ENCODE measurements at regions not wholly inside any gene's neighbourhood (a gene's known extent, or its start where the extent isn't known, plus 50 kb on each side); places are given as distances from the start of the nearest gene placed in this dataset.
"Not testable (repeated sequence)": the region's sequence is repeated elsewhere in the genome, so short reads cannot be mapped to it uniquely, and the experiment has no call there.

DNA sequence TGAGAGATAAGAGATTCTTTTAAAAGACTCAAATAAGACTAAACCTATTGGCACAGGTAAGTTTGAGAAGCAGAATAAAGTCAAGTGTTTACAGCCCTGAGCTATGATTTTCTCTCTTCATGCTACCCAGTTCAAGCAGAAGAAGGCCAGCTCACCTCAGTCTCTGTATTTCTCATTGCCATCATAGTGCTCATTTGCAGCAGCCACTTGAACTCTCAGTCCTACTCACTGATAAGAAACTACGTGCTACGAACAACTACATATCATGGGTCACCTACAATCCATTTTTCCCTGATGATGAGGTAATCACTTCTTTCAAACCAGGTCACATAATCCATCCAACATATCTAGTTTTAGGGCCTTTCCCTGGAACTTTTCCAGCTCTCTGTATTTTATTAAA, 617.5 kb downstream of the JRKL start (continued):
- TF ChIP-seq, protein P1, sequence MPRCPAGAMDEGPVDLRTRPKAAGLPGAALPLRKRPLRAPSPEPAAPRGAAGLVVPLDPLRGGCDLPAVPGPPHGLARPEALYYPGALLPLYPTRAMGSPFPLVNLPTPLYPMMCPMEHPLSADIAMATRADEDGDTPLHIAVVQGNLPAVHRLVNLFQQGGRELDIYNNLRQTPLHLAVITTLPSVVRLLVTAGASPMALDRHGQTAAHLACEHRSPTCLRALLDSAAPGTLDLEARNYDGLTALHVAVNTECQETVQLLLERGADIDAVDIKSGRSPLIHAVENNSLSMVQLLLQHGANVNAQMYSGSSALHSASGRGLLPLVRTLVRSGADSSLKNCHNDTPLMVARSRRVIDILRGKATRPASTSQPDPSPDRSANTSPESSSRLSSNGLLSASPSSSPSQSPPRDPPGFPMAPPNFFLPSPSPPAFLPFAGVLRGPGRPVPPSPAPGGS (IDR thresholded peaks at IDR 0.05): no peak
- TF ChIP-seq RNF2 (IDR thresholded peaks at IDR 0.05; ENCODE audit: borderline replicate concordance, low read depth): no peak
- TF ChIP-seq, protein P2, sequence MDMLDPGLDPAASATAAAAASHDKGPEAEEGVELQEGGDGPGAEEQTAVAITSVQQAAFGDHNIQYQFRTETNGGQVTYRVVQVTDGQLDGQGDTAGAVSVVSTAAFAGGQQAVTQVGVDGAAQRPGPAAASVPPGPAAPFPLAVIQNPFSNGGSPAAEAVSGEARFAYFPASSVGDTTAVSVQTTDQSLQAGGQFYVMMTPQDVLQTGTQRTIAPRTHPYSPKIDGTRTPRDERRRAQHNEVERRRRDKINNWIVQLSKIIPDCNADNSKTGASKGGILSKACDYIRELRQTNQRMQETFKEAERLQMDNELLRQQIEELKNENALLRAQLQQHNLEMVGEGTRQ (IDR thresholded peaks at IDR 0.05): no peak

DNA sequence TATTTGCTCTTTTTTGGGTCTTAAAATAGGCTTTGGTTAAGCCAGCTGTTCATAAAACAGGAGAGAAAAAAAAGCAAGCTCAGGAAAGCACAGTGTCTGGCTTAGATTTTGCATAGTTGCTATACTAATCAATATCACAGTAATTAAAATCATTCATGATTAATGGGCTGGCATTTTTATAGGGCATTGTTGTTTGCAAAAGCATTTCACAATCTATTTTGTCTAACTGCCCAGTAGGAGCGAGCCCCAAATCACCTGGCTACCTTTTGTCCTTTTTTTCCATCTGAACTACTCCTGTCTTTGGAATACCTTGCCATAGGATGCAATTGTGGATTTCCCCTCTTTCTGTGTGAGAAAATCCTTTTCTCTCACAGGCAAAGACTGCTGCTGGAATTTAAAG, 619.8 kb downstream of the JRKL start:
- ATAC-seq (no peak), FAIRE-seq (no peak), DNase-seq (ENCODE audit: low read depth in 1 of 2, low spot score in 1 of 2) (no peak)
- Histone ChIP-seq H3K4me2 (no peak overlapping the region), H3K4me3 (no peak overlapping the region), H3K27ac (no peak overlapping the region), H3K9me3 (no peaks in the 10 kb centered on the region), H3K4me1 (no peaks in the 10 kb centered on the region)
- TF ChIP-seq KDM5A (IDR thresholded peaks at IDR 0.05) (no peak), HDAC2 (IDR thresholded peaks at IDR 0.05) (no peak), CEBPB (IDR thresholded peaks at IDR 0.05) (no peak), POLR2AphosphoS2 (conservative IDR thresholded peaks at IDR 0.05; ENCODE audit: low read length) (no peak), FOSB (CRISPR knock-in tag; IDR thresholded peaks at IDR 0.05) (no peak), JUN (IDR thresholded peaks at IDR 0.05) (no peak), FOXS1 (CRISPR knock-in tag; IDR thresholded peaks at IDR 0.05) (no peak), RFX5 (IDR thresholded peaks at IDR 0.05) (no peak), HOXB5 (CRISPR knock-in tag; IDR thresholded peaks at IDR 0.05) (no peak), ZFP36 (IDR thresholded peaks at IDR 0.05; ENCODE audit: borderline replicate concordance, partially characterized antibody) (no peak), NR3C1 (IDR thresholded peaks at IDR 0.05) (no peak), RARB (CRISPR knock-in tag; IDR thresholded peaks at IDR 0.05) (no peak), CHD4 (IDR thresholded peaks at IDR 0.05; ENCODE audit: borderline replicate concordance) (no peak)
- TF ChIP-seq, protein P3, sequence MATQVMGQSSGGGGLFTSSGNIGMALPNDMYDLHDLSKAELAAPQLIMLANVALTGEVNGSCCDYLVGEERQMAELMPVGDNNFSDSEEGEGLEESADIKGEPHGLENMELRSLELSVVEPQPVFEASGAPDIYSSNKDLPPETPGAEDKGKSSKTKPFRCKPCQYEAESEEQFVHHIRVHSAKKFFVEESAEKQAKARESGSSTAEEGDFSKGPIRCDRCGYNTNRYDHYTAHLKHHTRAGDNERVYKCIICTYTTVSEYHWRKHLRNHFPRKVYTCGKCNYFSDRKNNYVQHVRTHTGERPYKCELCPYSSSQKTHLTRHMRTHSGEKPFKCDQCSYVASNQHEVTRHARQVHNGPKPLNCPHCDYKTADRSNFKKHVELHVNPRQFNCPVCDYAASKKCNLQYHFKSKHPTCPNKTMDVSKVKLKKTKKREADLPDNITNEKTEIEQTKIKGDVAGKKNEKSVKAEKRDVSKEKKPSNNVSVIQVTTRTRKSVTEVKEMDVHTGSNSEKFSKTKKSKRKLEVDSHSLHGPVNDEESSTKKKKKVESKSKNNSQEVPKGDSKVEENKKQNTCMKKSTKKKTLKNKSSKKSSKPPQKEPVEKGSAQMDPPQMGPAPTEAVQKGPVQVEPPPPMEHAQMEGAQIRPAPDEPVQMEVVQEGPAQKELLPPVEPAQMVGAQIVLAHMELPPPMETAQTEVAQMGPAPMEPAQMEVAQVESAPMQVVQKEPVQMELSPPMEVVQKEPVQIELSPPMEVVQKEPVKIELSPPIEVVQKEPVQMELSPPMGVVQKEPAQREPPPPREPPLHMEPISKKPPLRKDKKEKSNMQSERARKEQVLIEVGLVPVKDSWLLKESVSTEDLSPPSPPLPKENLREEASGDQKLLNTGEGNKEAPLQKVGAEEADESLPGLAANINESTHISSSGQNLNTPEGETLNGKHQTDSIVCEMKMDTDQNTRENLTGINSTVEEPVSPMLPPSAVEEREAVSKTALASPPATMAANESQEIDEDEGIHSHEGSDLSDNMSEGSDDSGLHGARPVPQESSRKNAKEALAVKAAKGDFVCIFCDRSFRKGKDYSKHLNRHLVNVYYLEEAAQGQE (IDR thresholded peaks at IDR 0.05): no peak
- CTCF ChIA-PET: no interaction called here
- POLR2A ChIA-PET: no interaction called here
- WGBS (ENCODE audit: missing lambda C conversion rate): 0% methylated on average over 1 of the region's 1 CpG

DNA sequence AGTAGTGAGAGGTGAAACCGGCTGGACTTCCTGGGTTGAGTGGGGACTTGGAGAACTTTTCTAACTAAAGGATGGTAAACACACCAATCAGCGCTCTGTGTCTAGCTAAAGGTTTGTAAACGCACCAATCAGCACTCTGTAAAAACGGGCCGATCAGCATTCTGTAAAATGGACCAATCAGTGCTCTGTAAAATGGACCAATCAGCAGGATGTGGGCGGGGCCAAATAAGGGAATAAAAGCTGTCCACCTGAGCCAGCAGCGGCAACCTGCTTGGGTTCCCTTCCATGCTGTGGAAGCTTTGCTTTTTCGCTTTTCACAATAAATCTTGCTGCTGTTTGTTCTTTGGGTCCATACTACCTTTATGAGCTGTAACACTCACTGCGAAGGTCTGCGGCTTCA, 621.2 kb downstream of the JRKL start:
- H3K4me1 ChIP-seq; DNase-seq (ENCODE audit: low read depth in 1 of 2, low spot score in 1 of 2); POLR2A ChIA-PET; CTCF ChIA-PET; H3K4me3 ChIP-seq; ATAC-seq; H3K9me3 ChIP-seq; H3K27ac ChIP-seq; FAIRE-seq; H3K4me2 ChIP-seq: not testable (repeated sequence)
- 41% methylated on average over 8 of the region's 10 CpGs for WGBS (ENCODE audit: missing lambda C conversion rate)

DNA sequence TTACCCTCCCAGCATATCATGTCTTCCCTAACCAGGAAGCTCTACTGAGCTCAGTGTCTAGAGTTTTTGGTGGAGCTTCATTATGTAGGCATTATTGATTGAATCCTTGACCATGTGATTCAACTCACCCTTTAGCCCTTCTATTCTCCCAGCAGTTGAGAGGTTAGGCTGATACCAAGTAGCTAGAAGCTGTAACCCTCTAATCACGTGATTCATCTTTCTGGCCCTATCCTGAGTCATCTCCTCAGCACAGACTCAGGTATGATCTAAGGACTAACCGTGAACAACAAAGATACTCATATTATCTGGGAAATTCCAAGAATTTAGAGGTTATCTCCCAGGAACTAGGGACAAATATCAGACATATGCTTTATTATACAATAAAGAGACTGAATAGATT, 625.5 kb downstream of the JRKL start:
- no peak for FAIRE-seq
- TF ChIP-seq FOSL2 (IDR thresholded peaks at IDR 0.05) (no peak), FOSL2 (CRISPR knock-in tag; IDR thresholded peaks at IDR 0.05) (no peak), TP53 (CRISPR knock-in tag; IDR thresholded peaks at IDR 0.05) (no peak), JUN (IDR thresholded peaks at IDR 0.05) (no peak), GATA3 (IDR thresholded peaks at IDR 0.05; ENCODE audit: borderline replicate concordance) (no peak), EHF (CRISPR knock-in tag; IDR thresholded peaks at IDR 0.05) (no peak), MYC (IDR thresholded peaks at IDR 0.05; ENCODE audit: borderline replicate concordance, low read length) (no peak), ZFP36 (IDR thresholded peaks at IDR 0.05; ENCODE audit: borderline replicate concordance, partially characterized antibody) (no peak), SMC3 (IDR thresholded peaks at IDR 0.05) (no peak), NFE2L2 (conservative IDR thresholded peaks at IDR 0.05; ENCODE audit: low read length) (no peak), SREBF2 (IDR thresholded peaks at IDR 0.05) (no peak), CBX8 (IDR thresholded peaks at IDR 0.05) (no peak), CBX2 (IDR thresholded peaks at IDR 0.05; ENCODE audit: borderline replicate concordance, low read depth) (no peak), EP300 (IDR thresholded peaks at IDR 0.05) (no peak)
- TF ChIP-seq, protein P4, sequence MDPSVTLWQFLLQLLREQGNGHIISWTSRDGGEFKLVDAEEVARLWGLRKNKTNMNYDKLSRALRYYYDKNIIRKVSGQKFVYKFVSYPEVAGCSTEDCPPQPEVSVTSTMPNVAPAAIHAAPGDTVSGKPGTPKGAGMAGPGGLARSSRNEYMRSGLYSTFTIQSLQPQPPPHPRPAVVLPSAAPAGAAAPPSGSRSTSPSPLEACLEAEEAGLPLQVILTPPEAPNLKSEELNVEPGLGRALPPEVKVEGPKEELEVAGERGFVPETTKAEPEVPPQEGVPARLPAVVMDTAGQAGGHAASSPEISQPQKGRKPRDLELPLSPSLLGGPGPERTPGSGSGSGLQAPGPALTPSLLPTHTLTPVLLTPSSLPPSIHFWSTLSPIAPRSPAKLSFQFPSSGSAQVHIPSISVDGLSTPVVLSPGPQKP (IDR thresholded peaks at IDR 0.05; ENCODE audit: low read depth, low read length): no peak
- Histone ChIP-seq H3K9me3 (no peaks in the 10 kb centered on the region), H3K4me2 (no peak overlapping the region), H3K27ac (no peak overlapping the region), H3K4me3 (no peak overlapping the region), H3K4me1 (no peaks in the 10 kb centered on the region)
- 4% methylated on average over 2 of the region's 2 CpGs for WGBS (ENCODE audit: missing lambda C conversion rate)
- ChIA-PET POLR2A (no interaction called here), CTCF (no interaction called here)
- DNase-seq (ENCODE audit: low read depth in 1 of 2, low spot score in 1 of 2): no peak
- no peak for ATAC-seq

Measured in A549 (cell line).